ENCODE measurements at regions not wholly inside any gene's neighbourhood (a gene's known extent, or its start where the extent isn't known, plus 50 kb on each side); places are given as distances from the start of the nearest gene placed in this dataset.

- Histone ChIP-seq H3K4me3 (no peak overlapping the region), H3K27me3 (no peaks in the 10 kb centered on the region), H3K27ac (no peak overlapping the region), H3K9me3 (no peaks in the 10 kb centered on the region), H3K36me3 (no peaks in the 10 kb centered on the region), H3K4me1 (no peaks in the 10 kb centered on the region)
- TF ChIP-seq POLR2A (IDR thresholded peaks at IDR 0.05) (no peak), EP300 (IDR thresholded peaks at IDR 0.05) (no peak), POLR2AphosphoS5 (IDR thresholded peaks at IDR 0.05) (no peak), CTCF (IDR thresholded peaks at IDR 0.05) (no peak)
- ATAC-seq, result no peak
- WGBS, 2 donors (ENCODE audit: low coverage in 1 of 2), result 20 to 58% methylated on average over 1 to 2 of the region's 2 CpGs
These were observed 211.0 kb upstream of the MAF start for GRCh38 chr16:79811541-79811940.

- no peak overlapping the region for H3K4me3 ChIP-seq
- H3K9me3 ChIP-seq, result no peaks in the 10 kb centered on the region
- no peaks in the 10 kb centered on the region for H3K4me1 ChIP-seq
- WGBS, 2 donors (ENCODE audit: low coverage in 1 of 2), result 74 to 86% methylated on average over 6 of the region's 6 CpGs
- no peaks in the 10 kb centered on the region for H3K27me3 ChIP-seq
- no peak for TF ChIP-seq POLR2A (IDR thresholded peaks at IDR 0.05)
- TF ChIP-seq POLR2AphosphoS5 (IDR thresholded peaks at IDR 0.05), result no peak
- TF ChIP-seq CTCF (IDR thresholded peaks at IDR 0.05), result no peak
- no peak for TF ChIP-seq EP300 (IDR thresholded peaks at IDR 0.05)
- no peak overlapping the region for H3K27ac ChIP-seq
- H3K36me3 ChIP-seq, result no peaks in the 10 kb centered on the region
- no peak for ATAC-seq
These were observed 210.1 kb upstream of the MAF start for GRCh38 chr16:79810449-79811189.

GRCh38 chr16:79809376-79809775 is 208.8 kb upstream of the MAF start:
- TF ChIP-seq POLR2A (IDR thresholded peaks at IDR 0.05), result no peak
- no peak for TF ChIP-seq POLR2AphosphoS5 (IDR thresholded peaks at IDR 0.05)
- no peak for TF ChIP-seq EP300 (IDR thresholded peaks at IDR 0.05)
- TF ChIP-seq CTCF (IDR thresholded peaks at IDR 0.05), result no peak
- H3K27me3 ChIP-seq, result no peaks in the 10 kb centered on the region
- no peak overlapping the region for H3K4me3 ChIP-seq
- no peak overlapping the region for H3K27ac ChIP-seq
- no peak for ATAC-seq
- no peaks in the 10 kb centered on the region for H3K4me1 ChIP-seq
- H3K36me3 ChIP-seq, result no peaks in the 10 kb centered on the region
- WGBS, 2 donors (ENCODE audit: low coverage in 1 of 2), result 60 to 63% methylated on average over 1 of the region's 1 CpG
- H3K9me3 ChIP-seq, result no peaks in the 10 kb centered on the region

GRCh38 chr16:79808731-79809130 is 208.2 kb upstream of the MAF start:
- no peaks in the 10 kb centered on the region for H3K4me1 ChIP-seq
- ATAC-seq, result no peak
- TF ChIP-seq CTCF (IDR thresholded peaks at IDR 0.05) (no peak), POLR2AphosphoS5 (IDR thresholded peaks at IDR 0.05) (no peak), EP300 (IDR thresholded peaks at IDR 0.05) (no peak), POLR2A (IDR thresholded peaks at IDR 0.05) (no peak)
- H3K27ac ChIP-seq, result no peak overlapping the region
- H3K27me3 ChIP-seq, result no peaks in the 10 kb centered on the region
- H3K36me3 ChIP-seq, result no peaks in the 10 kb centered on the region
- H3K9me3 ChIP-seq, result no peaks in the 10 kb centered on the region
- no peak overlapping the region for H3K4me3 ChIP-seq
- WGBS, 2 donors (ENCODE audit: low coverage in 1 of 2), result 68 to 77% methylated on average over 2 to 3 of the region's 3 CpGs

- Histone ChIP-seq H3K27me3 (no peaks in the 10 kb centered on the region), H3K9me3 (no peaks in the 10 kb centered on the region), H3K4me3 (no peak overlapping the region), H3K27ac (no peak overlapping the region), H3K4me1 (no peaks in the 10 kb centered on the region), H3K36me3 (no peaks in the 10 kb centered on the region)
- ATAC-seq, result no peak
- TF ChIP-seq POLR2AphosphoS5 (IDR thresholded peaks at IDR 0.05) (no peak), CTCF (IDR thresholded peaks at IDR 0.05) (no peak), EP300 (IDR thresholded peaks at IDR 0.05) (no peak), POLR2A (IDR thresholded peaks at IDR 0.05) (no peak)
- WGBS, 2 donors (ENCODE audit: low coverage in 1 of 2), result 79 to 89% methylated on average over 2 to 3 of the region's 4 CpGs
These were observed 206.2 kb upstream of the MAF start for GRCh38 chr16:79806757-79807156.
